GM18873 (cell line): ENCODE measurements at regions not wholly inside any gene's neighbourhood (a gene's known extent, or its start where the extent isn't known, plus 50 kb on each side); places are given as distances from the start of the nearest gene placed in this dataset.
"Not testable (repeated sequence)": the region's sequence is repeated elsewhere in the genome, so short reads cannot be mapped to it uniquely, and the experiment has no call there.

Experiments
- ATAC-seq: cut with Tn5 transposase; IDR thresholded peaks from one replicate; pipeline ENCODE4 v1.9.1; 2021; ENCODE audit warnings: mild to moderate bottlenecking, moderate library complexity, moderate number of reproducible peaks; ENCODE audit not compliant: unreplicated experiment, low FRiP score

- ATAC-seq, result peak; percentile 3
Measured at GRCh38 chr1:101408212-101409042, 171.6 kb downstream of the S1PR1 start.

- ATAC-seq, result no peak
Measured at GRCh38 chr1:101409102-101409501, 172.3 kb downstream of the S1PR1 start.

GRCh38 chr1:101410048-101410878 is 173.4 kb downstream of the S1PR1 start:
- peak; percentile 39 for ATAC-seq

GRCh38 chr1:101420406-101420805 is 183.6 kb downstream of the S1PR1 start:
- no peak for ATAC-seq

- ATAC-seq, result not testable (repeated sequence)
Measured at GRCh38 chr1:101428083-101428482, 191.3 kb downstream of the S1PR1 start.

GRCh38 chr1:101428562-101428961 is 191.7 kb downstream of the S1PR1 start:
- ATAC-seq, result no peak

- no peak for ATAC-seq
Measured at GRCh38 chr1:101431956-101432510, 195.2 kb downstream of the S1PR1 start.

GRCh38 chr1:101435831-101436511 is 199.2 kb downstream of the S1PR1 start:
- peak; percentile 52 for ATAC-seq

GRCh38 chr1:101437800-101438199 is 201.0 kb downstream of the S1PR1 start:
- no peak for ATAC-seq

GRCh38 chr1:101438359-101438758 is 201.5 kb downstream of the S1PR1 start:
- ATAC-seq, result peak; percentile 48

- no peak for ATAC-seq
Measured at GRCh38 chr1:101440485-101440884, 203.7 kb downstream of the S1PR1 start.

- ATAC-seq, result no peak
Measured at GRCh38 chr1:101444381-101444780, 207.6 kb downstream of the S1PR1 start.

- ATAC-seq, result no peak
Measured at GRCh38 chr1:101444873-101445618, 208.2 kb downstream of the S1PR1 start.

- no peak for ATAC-seq
Measured at GRCh38 chr1:101448018-101448417, 211.2 kb downstream of the S1PR1 start.

GRCh38 chr1:101450691-101451090 is 213.9 kb downstream of the S1PR1 start:
- ATAC-seq, result not testable (repeated sequence)

GRCh38 chr1:101451888-101452287 is 215.1 kb downstream of the S1PR1 start:
- peak; percentile 53 for ATAC-seq

GRCh38 chr1:101452825-101453224 is 216.0 kb downstream of the S1PR1 start:
- ATAC-seq, result no peak

- no peak for ATAC-seq
Measured at GRCh38 chr1:101453844-101454243, 217.0 kb downstream of the S1PR1 start.

GRCh38 chr1:101455166-101455565 is 218.3 kb downstream of the S1PR1 start:
- ATAC-seq, result no peak

GRCh38 chr1:101460739-101461138 is 223.9 kb downstream of the S1PR1 start:
- ATAC-seq, result no peak
